ENCODE measurements at regions not wholly inside any gene's neighbourhood (a gene's known extent, or its start where the extent isn't known, plus 50 kb on each side); places are given as distances from the start of the nearest gene placed in this dataset.

- Histone ChIP-seq H3K9me3 (no peaks in the 10 kb centered on the region), H3K36me3 (no peaks in the 10 kb centered on the region), H3K4me1 (no peaks in the 10 kb centered on the region), H3K4me3 (no peak overlapping the region), H3K27me3 (no peaks in the 10 kb centered on the region), H3K27ac (no peak overlapping the region)
- DNase-seq: peak in 1 of 3 donors; percentile 15
- TF ChIP-seq CTCF (IDR thresholded peaks at IDR 0.05) (no peak), POLR2A (IDR thresholded peaks at IDR 0.05) (no peak)
Measured at GRCh38 chr9:135228983-135229625, 141.6 kb downstream of the OLFM1 start.

- Histone ChIP-seq H3K4me1 (no peaks in the 10 kb centered on the region), H3K4me3 (no peak overlapping the region), H3K36me3 (no peaks in the 10 kb centered on the region), H3K9me3 (no peaks in the 10 kb centered on the region), H3K27ac (no peak overlapping the region), H3K27me3 (no peaks in the 10 kb centered on the region)
- TF ChIP-seq POLR2A (IDR thresholded peaks at IDR 0.05) (no peak), CTCF (IDR thresholded peaks at IDR 0.05) (no peak)
- DNase-seq: peak in 1 of 3 donors; percentile 15
Measured at GRCh38 chr9:135229701-135230385, 142.4 kb downstream of the OLFM1 start.

GRCh38 chr9:135230386-135230765 is 142.9 kb downstream of the OLFM1 start:
- Histone ChIP-seq H3K9me3 (no peaks in the 10 kb centered on the region), H3K27me3 (no peaks in the 10 kb centered on the region), H3K4me1 (no peaks in the 10 kb centered on the region), H3K36me3 (no peaks in the 10 kb centered on the region), H3K27ac (no peak overlapping the region), H3K4me3 (no peak overlapping the region)
- no peak for TF ChIP-seq POLR2A (IDR thresholded peaks at IDR 0.05)
- TF ChIP-seq CTCF (IDR thresholded peaks at IDR 0.05): no peak
- DNase-seq: peak in 1 of 3 donors; percentile 10

GRCh38 chr9:135230817-135231520 is 143.5 kb downstream of the OLFM1 start:
- H3K9me3 ChIP-seq: no peaks in the 10 kb centered on the region
- TF ChIP-seq POLR2A (IDR thresholded peaks at IDR 0.05) (no peak), CTCF (IDR thresholded peaks at IDR 0.05) (no peak)
- H3K4me1 ChIP-seq: no peaks in the 10 kb centered on the region
- no peak overlapping the region for H3K27ac ChIP-seq
- no peaks in the 10 kb centered on the region for H3K36me3 ChIP-seq
- peak in 1 of 3 donors; percentile 16 for DNase-seq
- H3K27me3 ChIP-seq: no peaks in the 10 kb centered on the region
- H3K4me3 ChIP-seq: no peak overlapping the region

GRCh38 chr9:135239100-135239768 is 151.8 kb downstream of the OLFM1 start:
- Histone ChIP-seq H3K4me1 (no peaks in the 10 kb centered on the region), H3K27ac (no peak overlapping the region), H3K36me3 (no peaks in the 10 kb centered on the region), H3K9me3 (no peaks in the 10 kb centered on the region), H3K27me3 (no peaks in the 10 kb centered on the region), H3K4me3 (no peak overlapping the region)
- no peak for DNase-seq
- no peak for TF ChIP-seq CTCF (IDR thresholded peaks at IDR 0.05)
